ENCODE measurements at regions not wholly inside any gene's neighbourhood (a gene's known extent, or its start where the extent isn't known, plus 50 kb on each side); places are given as distances from the start of the nearest gene placed in this dataset.

DNA sequence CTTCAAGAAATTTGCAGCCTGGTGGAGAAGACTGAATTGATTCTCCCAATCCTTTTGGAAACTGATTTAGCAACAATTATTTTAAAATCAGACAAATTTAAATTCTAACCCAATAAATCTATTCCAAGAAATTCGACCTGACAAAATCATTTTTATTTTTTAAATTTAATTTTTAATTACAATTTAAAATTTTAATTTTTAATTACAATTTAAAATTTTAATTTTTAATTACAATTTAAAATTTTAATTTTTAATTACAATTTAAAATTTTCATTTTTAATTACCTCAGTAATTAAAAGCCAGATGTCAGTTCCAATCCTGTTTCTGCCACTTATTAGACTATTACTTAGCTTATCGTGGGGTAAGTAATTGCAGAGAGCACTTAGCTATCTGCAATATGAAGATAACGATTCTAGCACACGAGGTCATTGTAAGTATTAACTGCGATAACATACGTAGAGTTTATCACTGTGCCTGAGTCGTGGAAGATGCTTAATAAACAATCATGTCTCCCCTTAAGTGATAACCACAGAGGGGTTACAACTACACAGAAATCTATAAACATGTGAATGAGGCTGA lies 346.4 kb upstream of the SLC24A2 start:
- Histone ChIP-seq H3K27ac (ENCODE audit: extremely low read depth, low read depth, low read length) (no peak overlapping the region), H3K4me3 (ENCODE audit: low read depth, low read length) (no peak overlapping the region), H3K9me3 (ENCODE audit: control insufficient read depth, insufficient read depth, low read depth, low read length) (no peaks in the 10 kb centered on the region), H3K4me1 (ENCODE audit: control insufficient read depth, insufficient read depth, low read length) (no peaks in the 10 kb centered on the region), H3K36me3 (ENCODE audit: control insufficient read depth in 2 of 2, insufficient read depth in 1 of 2, low read length in 2 of 2) (no peaks in the 10 kb centered on the region)
- POLR2A ChIA-PET, result no interaction called here
- TF ChIP-seq ZBTB20 (tag by site-specific recombination; IDR thresholded peaks at IDR 0.05) (no peak), ZNF239 (tag by site-specific recombination; IDR thresholded peaks at IDR 0.05) (no peak)
- TF ChIP-seq, protein P1, sequence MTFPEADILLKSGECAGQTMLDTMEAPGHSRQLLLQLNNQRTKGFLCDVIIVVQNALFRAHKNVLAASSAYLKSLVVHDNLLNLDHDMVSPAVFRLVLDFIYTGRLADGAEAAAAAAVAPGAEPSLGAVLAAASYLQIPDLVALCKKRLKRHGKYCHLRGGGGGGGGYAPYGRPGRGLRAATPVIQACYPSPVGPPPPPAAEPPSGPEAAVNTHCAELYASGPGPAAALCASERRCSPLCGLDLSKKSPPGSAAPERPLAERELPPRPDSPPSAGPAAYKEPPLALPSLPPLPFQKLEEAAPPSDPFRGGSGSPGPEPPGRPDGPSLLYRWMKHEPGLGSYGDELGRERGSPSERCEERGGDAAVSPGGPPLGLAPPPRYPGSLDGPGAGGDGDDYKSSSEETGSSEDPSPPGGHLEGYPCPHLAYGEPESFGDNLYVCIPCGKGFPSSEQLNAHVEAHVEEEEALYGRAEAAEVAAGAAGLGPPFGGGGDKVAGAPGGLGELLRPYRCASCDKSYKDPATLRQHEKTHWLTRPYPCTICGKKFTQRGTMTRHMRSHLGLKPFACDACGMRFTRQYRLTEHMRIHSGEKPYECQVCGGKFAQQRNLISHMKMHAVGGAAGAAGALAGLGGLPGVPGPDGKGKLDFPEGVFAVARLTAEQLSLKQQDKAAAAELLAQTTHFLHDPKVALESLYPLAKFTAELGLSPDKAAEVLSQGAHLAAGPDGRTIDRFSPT (tag by site-specific recombination; IDR thresholded peaks at IDR 0.05), result no peak
- CTCF ChIA-PET, result no interaction called here

DNA sequence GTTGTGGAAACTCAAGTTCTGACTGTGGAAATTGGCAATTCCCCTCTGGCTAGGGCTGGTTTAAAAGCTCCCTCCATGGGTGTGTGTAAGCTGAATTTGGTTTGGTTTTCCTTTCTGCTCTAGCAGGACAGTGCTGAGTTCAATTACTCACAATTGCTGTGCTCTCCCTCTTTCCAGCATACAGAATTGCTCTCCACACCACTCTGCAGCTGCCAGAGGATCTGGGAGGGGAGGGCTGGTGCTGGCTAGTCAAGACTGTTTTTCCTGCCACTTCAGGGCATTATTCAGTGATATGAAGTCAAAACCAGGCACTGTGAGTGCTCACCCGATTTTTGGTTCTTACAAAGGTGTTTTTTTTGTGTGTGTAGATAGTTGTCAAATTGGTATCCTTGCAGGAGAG lies 336.9 kb upstream of the SLC24A2 start:
- CTCF ChIA-PET, result no interaction called here
- POLR2A ChIA-PET, result no interaction called here
- H3K27ac ChIP-seq (ENCODE audit: extremely low read depth, low read depth, low read length), result no peak overlapping the region

More for the DNA sequence above, 336.9 kb upstream of the SLC24A2 start:
- TF ChIP-seq ZNF112 (tag by site-specific recombination; IDR thresholded peaks at IDR 0.05), result no peak
- no peak for TF ChIP-seq ZNF354C (tag by site-specific recombination; IDR thresholded peaks at IDR 0.05; ENCODE audit: borderline replicate concordance, low read depth)
- no peak for TF ChIP-seq ZNF114 (tag by site-specific recombination; IDR thresholded peaks at IDR 0.05)
- no peak for TF ChIP-seq KLF1 (tag by site-specific recombination; IDR thresholded peaks at IDR 0.05)
- TF ChIP-seq SP3 (tag by site-specific recombination; IDR thresholded peaks at IDR 0.05), result no peak
- TF ChIP-seq, protein P2, sequence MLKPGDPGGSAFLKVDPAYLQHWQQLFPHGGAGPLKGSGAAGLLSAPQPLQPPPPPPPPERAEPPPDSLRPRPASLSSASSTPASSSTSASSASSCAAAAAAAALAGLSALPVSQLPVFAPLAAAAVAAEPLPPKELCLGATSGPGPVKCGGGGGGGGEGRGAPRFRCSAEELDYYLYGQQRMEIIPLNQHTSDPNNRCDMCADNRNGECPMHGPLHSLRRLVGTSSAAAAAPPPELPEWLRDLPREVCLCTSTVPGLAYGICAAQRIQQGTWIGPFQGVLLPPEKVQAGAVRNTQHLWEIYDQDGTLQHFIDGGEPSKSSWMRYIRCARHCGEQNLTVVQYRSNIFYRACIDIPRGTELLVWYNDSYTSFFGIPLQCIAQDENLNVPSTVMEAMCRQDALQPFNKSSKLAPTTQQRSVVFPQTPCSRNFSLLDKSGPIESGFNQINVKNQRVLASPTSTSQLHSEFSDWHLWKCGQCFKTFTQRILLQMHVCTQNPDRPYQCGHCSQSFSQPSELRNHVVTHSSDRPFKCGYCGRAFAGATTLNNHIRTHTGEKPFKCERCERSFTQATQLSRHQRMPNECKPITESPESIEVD (tag by site-specific recombination; IDR thresholded peaks at IDR 0.05), result no peak
- TF ChIP-seq, protein P3, sequence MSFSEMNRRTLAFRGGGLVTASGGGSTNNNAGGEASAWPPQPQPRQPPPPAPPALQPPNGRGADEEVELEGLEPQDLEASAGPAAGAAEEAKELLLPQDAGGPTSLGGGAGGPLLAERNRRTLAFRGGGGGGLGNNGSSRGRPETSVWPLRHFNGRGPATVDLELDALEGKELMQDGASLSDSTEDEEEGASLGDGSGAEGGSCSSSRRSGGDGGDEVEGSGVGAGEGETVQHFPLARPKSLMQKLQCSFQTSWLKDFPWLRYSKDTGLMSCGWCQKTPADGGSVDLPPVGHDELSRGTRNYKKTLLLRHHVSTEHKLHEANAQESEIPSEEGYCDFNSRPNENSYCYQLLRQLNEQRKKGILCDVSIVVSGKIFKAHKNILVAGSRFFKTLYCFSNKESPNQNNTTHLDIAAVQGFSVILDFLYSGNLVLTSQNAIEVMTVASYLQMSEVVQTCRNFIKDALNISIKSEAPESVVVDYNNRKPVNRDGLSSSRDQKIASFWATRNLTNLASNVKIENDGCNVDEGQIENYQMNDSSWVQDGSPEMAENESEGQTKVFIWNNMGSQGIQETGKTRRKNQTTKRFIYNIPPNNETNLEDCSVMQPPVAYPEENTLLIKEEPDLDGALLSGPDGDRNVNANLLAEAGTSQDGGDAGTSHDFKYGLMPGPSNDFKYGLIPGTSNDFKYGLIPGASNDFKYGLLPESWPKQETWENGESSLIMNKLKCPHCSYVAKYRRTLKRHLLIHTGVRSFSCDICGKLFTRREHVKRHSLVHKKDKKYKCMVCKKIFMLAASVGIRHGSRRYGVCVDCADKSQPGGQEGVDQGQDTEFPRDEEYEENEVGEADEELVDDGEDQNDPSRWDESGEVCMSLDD (tag by site-specific recombination; IDR thresholded peaks at IDR 0.05), result no peak
- TF ChIP-seq ZSCAN16 (tag by site-specific recombination; IDR thresholded peaks at IDR 0.05), result no peak
- TF ChIP-seq, protein P4, sequence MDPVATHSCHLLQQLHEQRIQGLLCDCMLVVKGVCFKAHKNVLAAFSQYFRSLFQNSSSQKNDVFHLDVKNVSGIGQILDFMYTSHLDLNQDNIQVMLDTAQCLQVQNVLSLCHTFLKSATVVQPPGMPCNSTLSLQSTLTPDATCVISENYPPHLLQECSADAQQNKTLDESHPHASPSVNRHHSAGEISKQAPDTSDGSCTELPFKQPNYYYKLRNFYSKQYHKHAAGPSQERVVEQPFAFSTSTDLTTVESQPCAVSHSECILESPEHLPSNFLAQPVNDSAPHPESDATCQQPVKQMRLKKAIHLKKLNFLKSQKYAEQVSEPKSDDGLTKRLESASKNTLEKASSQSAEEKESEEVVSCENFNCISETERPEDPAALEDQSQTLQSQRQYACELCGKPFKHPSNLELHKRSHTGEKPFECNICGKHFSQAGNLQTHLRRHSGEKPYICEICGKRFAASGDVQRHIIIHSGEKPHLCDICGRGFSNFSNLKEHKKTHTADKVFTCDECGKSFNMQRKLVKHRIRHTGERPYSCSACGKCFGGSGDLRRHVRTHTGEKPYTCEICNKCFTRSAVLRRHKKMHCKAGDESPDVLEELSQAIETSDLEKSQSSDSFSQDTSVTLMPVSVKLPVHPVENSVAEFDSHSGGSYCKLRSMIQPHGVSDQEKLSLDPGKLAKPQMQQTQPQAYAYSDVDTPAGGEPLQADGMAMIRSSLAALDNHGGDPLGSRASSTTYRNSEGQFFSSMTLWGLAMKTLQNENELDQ (tag by site-specific recombination; IDR thresholded peaks at IDR 0.05; ENCODE audit: low read depth), result no peak
- TF ChIP-seq, protein P5, sequence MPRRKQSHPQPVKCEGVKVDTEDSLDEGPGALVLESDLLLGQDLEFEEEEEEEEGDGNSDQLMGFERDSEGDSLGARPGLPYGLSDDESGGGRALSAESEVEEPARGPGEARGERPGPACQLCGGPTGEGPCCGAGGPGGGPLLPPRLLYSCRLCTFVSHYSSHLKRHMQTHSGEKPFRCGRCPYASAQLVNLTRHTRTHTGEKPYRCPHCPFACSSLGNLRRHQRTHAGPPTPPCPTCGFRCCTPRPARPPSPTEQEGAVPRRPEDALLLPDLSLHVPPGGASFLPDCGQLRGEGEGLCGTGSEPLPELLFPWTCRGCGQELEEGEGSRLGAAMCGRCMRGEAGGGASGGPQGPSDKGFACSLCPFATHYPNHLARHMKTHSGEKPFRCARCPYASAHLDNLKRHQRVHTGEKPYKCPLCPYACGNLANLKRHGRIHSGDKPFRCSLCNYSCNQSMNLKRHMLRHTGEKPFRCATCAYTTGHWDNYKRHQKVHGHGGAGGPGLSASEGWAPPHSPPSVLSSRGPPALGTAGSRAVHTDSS (tag by site-specific recombination; IDR thresholded peaks at IDR 0.05), result no peak
- no peak for TF ChIP-seq ZNF324 (tag by site-specific recombination; IDR thresholded peaks at IDR 0.05)
- no peak for TF ChIP-seq ZNF785 (tag by site-specific recombination; IDR thresholded peaks at IDR 0.05)
- H3K4me3 ChIP-seq (ENCODE audit: low read depth, low read length), result no peak overlapping the region
- H3K4me1 ChIP-seq (ENCODE audit: control insufficient read depth, insufficient read depth, low read length), result no peaks in the 10 kb centered on the region
- H3K9me3 ChIP-seq (ENCODE audit: control insufficient read depth, insufficient read depth, low read depth, low read length), result no peaks in the 10 kb centered on the region
- no peaks in the 10 kb centered on the region for H3K36me3 ChIP-seq (ENCODE audit: control insufficient read depth in 2 of 2, insufficient read depth in 1 of 2, low read length in 2 of 2)

Measured in HEK293 (cell line).